K562 (cell line): ENCODE measurements at regions not wholly inside any gene's neighbourhood (a gene's known extent, or its start where the extent isn't known, plus 50 kb on each side); places are given as distances from the start of the nearest gene placed in this dataset.

Experiments
- ATAC-seq: fragments of 200-7000 bp; cut with Tn5 transposase; 3 replicates; pipeline ENCODE4 v1.9.1; 2020; ENCODE audit warnings: moderate library complexity
- BruUV-seq: library from RNA; stranded (reverse); fragments of 400-500 nt; replicated peaks from 2 replicates; lab custom pipeline; 2021; lab: Mats Ljungman, UMichigan
- CTCF ChIA-PET: fragments of 300-600 bp; formaldehyde crosslinking; extraction: SDS; loops from one replicate; lab custom pipeline; 2021; ENCODE audit warnings: low intra/inter-chr PET ratio; lab: Yijun Ruan, JAX
- POLR2A ChIA-PET: fragments of 300-600, 350-650 bp; sonication (Branson Sonifier 250); formaldehyde crosslinking; extraction: SDS; loops from one replicate; lab custom pipeline; 2021; ENCODE audit warnings: antibody characterized with exemption, inconsistent platforms; lab: Yijun Ruan, JAX
- DNase-seq, 4 experiments: peaks; one replicate each; pipeline versions ENCODE4 v3.0.0 to v3.0.0-alpha.2; 2011 to 2018; ENCODE audit warnings: low spot score in 3 of 4, mixed read lengths in 3 of 4; ENCODE audit errors: extremely low read depth in 1 of 4
- FAIRE-seq: peaks from 2 replicates; lab custom pipeline; 2011; peaks lifted over from hg19 to GRCh38; lab: Jason Lieb, UNC
- H2AFZ ChIP-seq: 2 replicates; pipeline ENCODE4 v1.6.0; 2011; ENCODE audit warnings: low read depth, low read length, control low read depth, inconsistent platforms
- H3K27ac ChIP-seq: fragments of 200-600 bp; 3 replicates; pipeline ENCODE4 v1.8.0; 2011; ENCODE audit warnings: low read depth, mild to moderate bottlenecking, control low read depth, inconsistent platforms, low read length, moderate library complexity, mixed read lengths; ENCODE audit errors: extremely low read depth
- H3K27me3 ChIP-seq, 2 experiments: fragments of 300-600 bp in 1 of 2; 2 replicates in 1 of 2; 3 replicates in 1 of 2; pipeline versions ENCODE4 v1.6.0 to v1.8.0; 2011; ENCODE audit warnings: inconsistent platforms in 2 of 2, low read length in 2 of 2, mild to moderate bottlenecking in 1 of 2, mixed read lengths in 1 of 2, moderate library complexity in 1 of 2; ENCODE audit not compliant: control insufficient read depth in 2 of 2, insufficient read depth in 2 of 2
- H3K36me3 ChIP-seq: fragments of 300-600 bp; 3 replicates; pipeline ENCODE4 v1.8.0; 2011; ENCODE audit warnings: mild to moderate bottlenecking, low read length, inconsistent platforms; ENCODE audit not compliant: control insufficient read depth, insufficient read depth
- H3K4me1 ChIP-seq, 2 experiments: fragments of 200-600 bp in 1 of 2; replicated peaks in 1 of 2; 2 replicates in 1 of 2; 3 replicates in 1 of 2; pipeline versions ENCODE4 v1.5.1 to v1.8.0; 2011; ENCODE audit warnings: inconsistent platforms in 2 of 2, low read length in 2 of 2, mild to moderate bottlenecking in 1 of 2, mixed read lengths in 1 of 2, moderate library complexity in 1 of 2; ENCODE audit not compliant: control insufficient read depth in 2 of 2, insufficient read depth in 2 of 2
- H3K4me2 ChIP-seq: 2 replicates; pipeline ENCODE4 v1.6.1; 2011; ENCODE audit warnings: low read length, control low read depth, inconsistent platforms, mixed read lengths; ENCODE audit not compliant: insufficient read depth
- H3K4me3 ChIP-seq: fragments of 200-600 bp; sonication (generic), shearing (Covaris generic); 2 replicates; pipeline ENCODE4 v1.5.1; 2016; ENCODE audit warnings: control low read depth, inconsistent platforms
- H3K79me2 ChIP-seq: fragments of 200-600 bp; 3 replicates; pipeline ENCODE4 v1.8.0; 2011; ENCODE audit warnings: low read length, inconsistent platforms; ENCODE audit not compliant: control insufficient read depth, insufficient read depth
- H3K9ac ChIP-seq, 2 experiments: 2 replicates each; pipeline versions ENCODE4 v1.6.0 to v1.6.1; 2011; ENCODE audit warnings: low read depth in 2 of 2, low read length in 2 of 2, control low read depth in 1 of 2, inconsistent platforms in 1 of 2, mild to moderate bottlenecking in 1 of 2, mixed read lengths in 1 of 2; ENCODE audit not compliant: insufficient read depth in 1 of 2
- H3K9me1 ChIP-seq: one replicate; pipeline ENCODE4 v1.6.0; 2011; ENCODE audit warnings: inconsistent platforms, mild to moderate bottlenecking, low read length, moderate library complexity; ENCODE audit not compliant: control insufficient read depth, insufficient read depth
- H3K9me3 ChIP-seq: replicated peaks from 2 replicates; pipeline ENCODE4 v1.5.1; 2011; ENCODE audit warnings: low read depth, low read length, inconsistent platforms; ENCODE audit not compliant: control insufficient read depth, insufficient read depth
- H4K20me1 ChIP-seq: replicated peaks from 2 replicates; pipeline ENCODE4 v1.6.1; 2011; ENCODE audit warnings: low read length, inconsistent platforms, mixed read lengths; ENCODE audit not compliant: control insufficient read depth, insufficient read depth
- CCAR2 ChIP-seq: fragments of 200-400 bp; formaldehyde crosslinking; IDR thresholded peaks from 2 replicates; pipeline ENCODE4 v1.6.1; 2017; ENCODE audit warnings: mild to moderate bottlenecking, low read depth, low read length
- ELF1 ChIP-seq: fragments of 200-800 bp; sonication (Bioruptor generic); IDR thresholded peaks from 2 replicates; pipeline ENCODE4 v1.6.1; 2016; ENCODE audit warnings: missing genetic modification characterization, missing compliant biosample characterization
- NELFE ChIP-seq: IDR thresholded peaks from 2 replicates; pipeline ENCODE4 v1.6.1; 2011; ENCODE audit warnings: mild to moderate bottlenecking; ENCODE audit not compliant: insufficient read depth, insufficient read length
- TBP ChIP-seq: optimal IDR thresholded peaks from 2 replicates; pipeline ENCODE3; 2011; ENCODE audit warnings: low read depth, low read length, improper control_type of control experiment
- WHSC1 ChIP-seq: IDR thresholded peaks from one replicate; pipeline ENCODE4 v1.6.1; 2012; ENCODE audit warnings: low read length, control low read depth, inconsistent platforms
- YBX1 ChIP-seq: fragments of 450-650 bp; IDR thresholded peaks from 2 replicates; pipeline ENCODE4 v1.7.1; 2016; ENCODE audit warnings: mild to moderate bottlenecking
- ZNF717 ChIP-seq: fragments of 250-450 bp; sonication (Bioruptor Pico); IDR thresholded peaks from 2 replicates; pipeline ENCODE4 v1.5.0; 2021
- WGBS: fragments of 100-300 bp; shearing (Covaris generic); methylation state at CpG from one replicate; pipeline ENCODE4 v1.1.6; 2016; ENCODE audit warnings: low coverage, mixed read lengths; ENCODE audit not compliant: insufficient coverage; ENCODE audit errors: missing lambda C conversion rate; 5-methylcytosine and 5-hydroxymethylcytosine counted together
- in situ Hi-C: fragments of 300-500 bp; cut with MboI; formaldehyde crosslinking; loops from 4 replicates; pipeline ENCODE4 v1.15.0; 2018; ENCODE audit warnings: inconsistent platforms, mixed read lengths
- intact Hi-C: fragments of 100-400 bp; cut with micrococcal nuclease; formaldehyde crosslinking; loops from 2 replicates; pipeline ENCODE4 v1.14.2; 2022
- TF ChIP-seq, protein P1 (sequence below), 2 experiments: fragments of 150-350 bp in 1 of 2; IDR thresholded peaks; 2 replicates each; pipeline ENCODE4 v1.6.1; 2012 to 2016; ENCODE audit warnings: low read depth in 2 of 2, low read length in 2 of 2, mild to moderate bottlenecking in 1 of 2, moderate library complexity in 1 of 2

DNA sequence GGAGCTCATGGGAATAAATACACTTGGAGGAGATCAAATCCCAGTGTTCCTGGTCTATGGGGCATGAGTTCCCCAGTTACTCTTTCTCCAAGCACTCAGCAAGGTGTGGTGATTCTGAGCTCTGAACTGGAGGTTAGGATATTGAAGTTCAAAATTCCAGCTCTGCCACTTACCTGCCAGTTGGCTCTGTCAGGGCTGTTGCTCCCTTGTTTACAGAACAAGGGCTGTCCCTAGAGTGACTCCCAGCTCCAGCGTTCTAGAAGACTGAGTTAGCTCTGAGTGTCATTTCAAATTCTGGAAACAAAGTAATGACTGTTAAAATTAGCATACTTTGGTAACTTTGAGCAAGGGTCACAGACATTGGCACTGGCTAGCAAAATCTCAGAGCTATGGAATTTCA, 69.7 kb upstream of the ZBED5 start:
- FAIRE-seq (no peak), DNase-seq (no peak)

More for the DNA sequence above, 69.7 kb upstream of the ZBED5 start:
- intact Hi-C loops, result no loop called here
- Histone ChIP-seq H3K9ac (no peak overlapping the region), H3K9me3 (no peaks in the 10 kb centered on the region; the same call in 1 of the 2 replicates), H3K36me3 (no peaks in the 10 kb centered on the region), H3K27ac (no peak overlapping the region), H2AFZ (peak overlapping the region; percentile 14), H3K4me3 (no peak overlapping the region), H3K9me1 (no peaks in the 10 kb centered on the region), H3K4me2 (no peak overlapping the region), H3K79me2 (no peaks in the 10 kb centered on the region), H3K4me1 (peaks cover 0 to 20% of the 10 kb centered on the region in 2 experiments; a peak in 2 of 5 replicates), H4K20me1 (no peaks in the 10 kb centered on the region), H3K27me3 (no peaks in the 10 kb centered on the region)
- TF ChIP-seq CCAR2 (no peak), TBP (no peak), NELFE (no peak), YBX1 (no peak), WHSC1 (no peak), ELF1 (tag) (no peak), ZNF717 (CRISPR knock-in tag) (no peak)
- TF ChIP-seq, protein P1, sequence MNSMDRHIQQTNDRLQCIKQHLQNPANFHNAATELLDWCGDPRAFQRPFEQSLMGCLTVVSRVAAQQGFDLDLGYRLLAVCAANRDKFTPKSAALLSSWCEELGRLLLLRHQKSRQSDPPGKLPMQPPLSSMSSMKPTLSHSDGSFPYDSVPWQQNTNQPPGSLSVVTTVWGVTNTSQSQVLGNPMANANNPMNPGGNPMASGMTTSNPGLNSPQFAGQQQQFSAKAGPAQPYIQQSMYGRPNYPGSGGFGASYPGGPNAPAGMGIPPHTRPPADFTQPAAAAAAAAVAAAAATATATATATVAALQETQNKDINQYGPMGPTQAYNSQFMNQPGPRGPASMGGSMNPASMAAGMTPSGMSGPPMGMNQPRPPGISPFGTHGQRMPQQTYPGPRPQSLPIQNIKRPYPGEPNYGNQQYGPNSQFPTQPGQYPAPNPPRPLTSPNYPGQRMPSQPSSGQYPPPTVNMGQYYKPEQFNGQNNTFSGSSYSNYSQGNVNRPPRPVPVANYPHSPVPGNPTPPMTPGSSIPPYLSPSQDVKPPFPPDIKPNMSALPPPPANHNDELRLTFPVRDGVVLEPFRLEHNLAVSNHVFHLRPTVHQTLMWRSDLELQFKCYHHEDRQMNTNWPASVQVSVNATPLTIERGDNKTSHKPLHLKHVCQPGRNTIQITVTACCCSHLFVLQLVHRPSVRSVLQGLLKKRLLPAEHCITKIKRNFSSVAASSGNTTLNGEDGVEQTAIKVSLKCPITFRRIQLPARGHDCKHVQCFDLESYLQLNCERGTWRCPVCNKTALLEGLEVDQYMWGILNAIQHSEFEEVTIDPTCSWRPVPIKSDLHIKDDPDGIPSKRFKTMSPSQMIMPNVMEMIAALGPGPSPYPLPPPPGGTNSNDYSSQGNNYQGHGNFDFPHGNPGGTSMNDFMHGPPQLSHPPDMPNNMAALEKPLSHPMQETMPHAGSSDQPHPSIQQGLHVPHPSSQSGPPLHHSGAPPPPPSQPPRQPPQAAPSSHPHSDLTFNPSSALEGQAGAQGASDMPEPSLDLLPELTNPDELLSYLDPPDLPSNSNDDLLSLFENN (IDR thresholded peaks at IDR 0.05; ENCODE audit: low read depth in 2 of 2, low read length in 2 of 2), result no peak
- ChIA-PET CTCF (no interaction called here), POLR2A (interaction anchor here (0.5 to 1.9 kb wide), 4 partner anchors 70 to 119 kb away, joined by 3 to 13 read pairs (median 4); partner anchors contain the start of genes EIF4G2 and ZBED5)
- no peak for ATAC-seq
- no TSS peak for BruUV-seq
- 25% methylated on average over 1 of the region's 1 CpG for WGBS
- in situ Hi-C loops, result no loop called here
